H1 (cell line): ENCODE measurements at regions not wholly inside any gene's neighbourhood (a gene's known extent, or its start where the extent isn't known, plus 50 kb on each side); places are given as distances from the start of the nearest gene placed in this dataset.

Source experiments
- CTCF ChIA-PET: fragments of 300-600 bp; sonication (Branson Sonifier 250); formaldehyde crosslinking; loops from one replicate; lab custom pipeline; 2021; ENCODE audit not compliant: partially characterized antibody; lab: Charles Lee
- POLR2A ChIA-PET: fragments of 300-600 bp; sonication (Branson Sonifier 250); formaldehyde crosslinking; loops from one replicate; lab custom pipeline; 2021; ENCODE audit warnings: inconsistent platforms; ENCODE audit not compliant: partially characterized antibody; lab: Charles Lee
- DNase-seq, 2 experiments: peaks; one replicate each; pipeline versions ENCODE4 v3.0.0 to v3.0.0-alpha.2; 2010 to 2022; ENCODE audit warnings: low spot score in 2 of 2, low read depth in 1 of 2, mixed read lengths in 1 of 2
- FAIRE-seq: peaks from 2 replicates; lab custom pipeline; 2011; peaks lifted over from hg19 to GRCh38; lab: Jason Lieb, UNC
- H2AFZ ChIP-seq: 2 replicates; pipeline ENCODE4 v1.8.1; 2012; ENCODE audit warnings: low read length, inconsistent platforms
- H2AK5ac ChIP-seq: 2 replicates; pipeline ENCODE4 v1.6.1; 2013; ENCODE audit warnings: low read depth, low read length
- H2BK120ac ChIP-seq: replicated peaks from 2 replicates; pipeline ENCODE3; 2013; ENCODE audit warnings: low read depth, low read length, inconsistent platforms
- H2BK12ac ChIP-seq: 2 replicates; pipeline ENCODE4 v1.6.1; 2013; ENCODE audit warnings: low read depth, low read length
- H2BK15ac ChIP-seq: 2 replicates; pipeline ENCODE4 v1.6.1; 2013; ENCODE audit warnings: low read length
- H2BK20ac ChIP-seq: 2 replicates; pipeline ENCODE4 v1.6.1; 2013; ENCODE audit warnings: low read length
- H2BK5ac ChIP-seq: 2 replicates; pipeline ENCODE4 v1.6.1; 2013; ENCODE audit warnings: low read depth, low read length
- H3K14ac ChIP-seq: 2 replicates; pipeline ENCODE4 v1.6.1; 2013; ENCODE audit warnings: inconsistent platforms; ENCODE audit not compliant: insufficient read length
- H3K18ac ChIP-seq: 2 replicates; pipeline ENCODE4 v1.6.1; 2013; ENCODE audit warnings: low read length; ENCODE audit errors: extremely low read depth
- H3K23ac ChIP-seq: 2 replicates; pipeline ENCODE4 v1.6.1; 2013; ENCODE audit warnings: inconsistent platforms; ENCODE audit not compliant: insufficient read length
- H3K23me2 ChIP-seq: 2 replicates; pipeline ENCODE4 v1.6.1; 2013; ENCODE audit warnings: low read depth, low read length
- H3K27ac ChIP-seq: 2 replicates; pipeline ENCODE4 v1.6.1; 2011; ENCODE audit warnings: low read depth, low read length, inconsistent platforms
- H3K27me3 ChIP-seq, 4 experiments: replicated peaks in 1 of 4; 1 replicate in 1 of 4; 2 replicates in 3 of 4; pipeline versions ENCODE4 v1.6.1 to v1.8.1; 2011 to 2013; ENCODE audit warnings: low read length in 3 of 4, mild to moderate bottlenecking in 3 of 4, inconsistent platforms in 2 of 4, mixed read lengths in 2 of 4, moderate library complexity in 1 of 4; ENCODE audit not compliant: control insufficient read depth in 3 of 4, insufficient read depth in 3 of 4; ENCODE audit errors: extremely low read depth in 1 of 4
- H3K36me3 ChIP-seq, 4 experiments: 2 replicates each; pipeline versions ENCODE4 v1.6.1 to v1.8.1; 2011 to 2013; ENCODE audit warnings: mild to moderate bottlenecking in 4 of 4, low read length in 3 of 4, moderate library complexity in 2 of 4, control low read depth in 1 of 4, inconsistent platforms in 1 of 4; ENCODE audit not compliant: insufficient read depth in 4 of 4, control insufficient read depth in 2 of 4
- H3K4ac ChIP-seq: replicated peaks from 2 replicates; pipeline ENCODE3; 2013; ENCODE audit warnings: low read length, low read depth, mixed read lengths, inconsistent platforms; ENCODE audit not compliant: insufficient read length
- H3K4me1 ChIP-seq, 4 experiments: replicated peaks in 1 of 4; 1 replicate in 1 of 4; 2 replicates in 3 of 4; pipeline versions ENCODE4 v1.6.1 to v1.8.1; 2011 to 2013; ENCODE audit warnings: low read length in 3 of 4, inconsistent platforms in 2 of 4, mixed read lengths in 1 of 4; ENCODE audit not compliant: insufficient read depth in 4 of 4, control insufficient read depth in 3 of 4
- H3K4me2 ChIP-seq, 2 experiments: 2 replicates each; pipeline versions ENCODE4 v1.6.1 to v1.8.1; 2011 to 2013; ENCODE audit warnings: low read depth in 2 of 2, low read length in 2 of 2, control low read depth in 1 of 2, inconsistent platforms in 1 of 2, mild to moderate bottlenecking in 1 of 2; ENCODE audit not compliant: insufficient read depth in 1 of 2
- H3K4me3 ChIP-seq, 4 experiments: fragments of 200-600, 300-600 bp in 1 of 4; sonication (generic), shearing (Covaris generic), sonication (Bioruptor Twin) in 1 of 4; 2 replicates each; pipeline versions ENCODE4 v1.5.1 to v1.8.1; 2011 to 2016; ENCODE audit warnings: low read length in 4 of 4, low read depth in 3 of 4, control low read depth in 2 of 4, inconsistent platforms in 2 of 4, mild to moderate bottlenecking in 2 of 4, mixed read lengths in 1 of 4, moderate library complexity in 1 of 4; ENCODE audit not compliant: insufficient read depth in 2 of 4; ENCODE audit errors: extremely low read depth in 1 of 4
- H3K56ac ChIP-seq: replicated peaks from 2 replicates; pipeline ENCODE3; 2013; ENCODE audit warnings: low read depth, mild to moderate bottlenecking, mixed read lengths, low read length, inconsistent platforms; ENCODE audit not compliant: insufficient read length
- H3K79me1 ChIP-seq: 2 replicates; pipeline ENCODE4 v1.6.1; 2013; ENCODE audit warnings: low read depth, low read length, control low read depth
- H3K79me2 ChIP-seq, 2 experiments: 2 replicates each; pipeline versions ENCODE4 v1.6.1 to v1.8.1; 2012 to 2013; ENCODE audit warnings: low read length in 2 of 2, mild to moderate bottlenecking in 2 of 2, inconsistent platforms in 1 of 2; ENCODE audit not compliant: insufficient read depth in 2 of 2, control insufficient read depth in 1 of 2
- H3K9ac ChIP-seq, 4 experiments: replicated peaks in 1 of 4; 1 replicate in 1 of 4; 2 replicates in 3 of 4; pipeline versions ENCODE4 v1.6.1 to v1.8.1; 2011 to 2013; ENCODE audit warnings: low read depth in 3 of 4, low read length in 3 of 4, control low read depth in 2 of 4, mild to moderate bottlenecking in 2 of 4, moderate library complexity in 2 of 4, inconsistent platforms in 1 of 4; ENCODE audit errors: extremely low read depth in 1 of 4
- H3K9me3 ChIP-seq, 2 experiments: 2 replicates each; pipeline versions ENCODE4 v1.6.1 to v1.8.1; 2012 to 2013; ENCODE audit warnings: mild to moderate bottlenecking in 2 of 2, moderate library complexity in 2 of 2, control low read depth in 1 of 2, inconsistent platforms in 1 of 2, low read depth in 1 of 2, low read length in 1 of 2, mixed read lengths in 1 of 2; ENCODE audit not compliant: insufficient read depth in 2 of 2
- H4K20me1 ChIP-seq, 2 experiments: replicated peaks in 1 of 2; 2 replicates each; pipeline versions ENCODE3 to v1.8.1; 2011 to 2013; ENCODE audit warnings: inconsistent platforms in 2 of 2, low read length in 2 of 2, mild to moderate bottlenecking in 1 of 2; ENCODE audit not compliant: insufficient read depth in 2 of 2, control insufficient read depth in 1 of 2
- H4K5ac ChIP-seq: 2 replicates; pipeline ENCODE4 v1.6.1; 2013; ENCODE audit warnings: low read length, low read depth, mixed read lengths, inconsistent platforms; ENCODE audit not compliant: insufficient read length
- H4K8ac ChIP-seq: 2 replicates; pipeline ENCODE4 v1.8.0; 2013; ENCODE audit warnings: mild to moderate bottlenecking, moderate library complexity, low read length, inconsistent platforms; ENCODE audit not compliant: insufficient read depth; ENCODE audit errors: extremely low read depth
- H4K91ac ChIP-seq: replicated peaks from 2 replicates; pipeline ENCODE3; 2013; ENCODE audit warnings: low read length, mixed read lengths, inconsistent platforms; ENCODE audit not compliant: insufficient read length
- CTBP2 ChIP-seq: IDR thresholded peaks from 2 replicates; pipeline ENCODE4 v1.7.0; 2011; ENCODE audit warnings: borderline replicate concordance, mild to moderate bottlenecking, moderate library complexity, mixed read lengths, low read length; ENCODE audit not compliant: insufficient read depth, insufficient read length
- PHF8 ChIP-seq: fragments of 200-600 bp; sonication (generic); conservative IDR thresholded peaks from 2 replicates; pipeline ENCODE4 v1.7.1; 2012; ENCODE audit warnings: low read depth, mild to moderate bottlenecking, inconsistent platforms, low read length, moderate library complexity
- SRF ChIP-seq: IDR thresholded peaks from 2 replicates; pipeline ENCODE4 v1.6.1; 2011; ENCODE audit warnings: mild to moderate bottlenecking, low read depth, low read length, moderate library complexity
- WGBS, 2 experiments: shearing (Covaris generic) in 1 of 2; methylation state at CpG; one replicate each; pipeline versions ENCODE4 v1.1.6 to v1.1.7; 2013 to 2015; ENCODE audit warnings: low lambda C conversion rate in 2 of 2, mixed read lengths in 2 of 2, inconsistent platforms in 1 of 2, low coverage in 1 of 2, missing lambda C conversion rate in 1 of 2; ENCODE audit not compliant: insufficient replicate concordance in 2 of 2, insufficient coverage in 1 of 2, insufficient read length in 1 of 2; ENCODE audit errors: extremely low coverage in 1 of 2, missing lambda C conversion rate in 1 of 2; 5-methylcytosine and 5-hydroxymethylcytosine counted together

GRCh38 chrX:20639115-20639514 lies 372.4 kb upstream of the RPS6KA3 start:
- Histone ChIP-seq H3K4me3 (no peak overlapping the region), H3K79me2 (no peaks in the 10 kb centered on the region), H3K4ac (no peak overlapping the region), H3K27me3 (no peaks in the 10 kb centered on the region), H2BK5ac (no peak overlapping the region), H2BK20ac (no peak overlapping the region), H2BK120ac (no peak overlapping the region), H3K56ac (no peak overlapping the region), H3K23ac (no peak overlapping the region), H2BK12ac (no peak overlapping the region), H3K36me3 (no peaks in the 10 kb centered on the region), H3K27ac (no peak overlapping the region), H3K9ac (no peak overlapping the region), H4K5ac (no peak overlapping the region), H4K20me1 (no peaks in the 10 kb centered on the region), H2AFZ (no peak overlapping the region), H3K18ac (no peak overlapping the region), H3K9me3 (no peaks in the 10 kb centered on the region), H4K8ac (no peak overlapping the region), H2AK5ac (no peak overlapping the region), H4K91ac (no peak overlapping the region), H2BK15ac (no peak overlapping the region), H3K4me2 (no peak overlapping the region), H3K14ac (no peak overlapping the region), H3K79me1 (no peaks in the 10 kb centered on the region), H3K4me1 (no peaks in the 10 kb centered on the region), H3K23me2 (no peaks in the 10 kb centered on the region)
- 70% methylated on average over 2 of the region's 2 CpGs; no CpG with 5 or more reads in 1 of the 2 experiments for WGBS, 2 experiments
- POLR2A ChIA-PET = no interaction called here
- DNase-seq = no peak
- CTCF ChIA-PET = no interaction called here
- FAIRE-seq = no peak
- TF ChIP-seq CTBP2 = no peak
- no peak for TF ChIP-seq SRF
- TF ChIP-seq PHF8 = no peak
